Esophagus squamous epithelium (tissue), 4 donors: ENCODE measurements at regions not wholly inside any gene's neighbourhood (a gene's known extent, or its start where the extent isn't known, plus 50 kb on each side); places are given as distances from the start of the nearest gene placed in this dataset.

ENCODE experiments used
- POLR2A ChIP-seq, 4 donors: fragments of 450-650 bp; IDR thresholded peaks; one replicate each; pipeline ENCODE4 v1.6.1; 2017; ENCODE audit warnings: antibody characterized with exemption in 4 of 4, mild to moderate bottlenecking in 4 of 4, moderate library complexity in 3 of 4
- TF ChIP-seq, protein P1 (sequence below), 6 experiments: fragments of 450-650 bp in 4 of 6; fragments of 200-600 bp in 2 of 6; sonication (generic) in 2 of 6; IDR thresholded peaks; one replicate each; pipeline ENCODE4 v1.5.1; 2016 to 2019; ENCODE audit warnings: antibody characterized with exemption in 6 of 6, mild to moderate bottlenecking in 4 of 6, moderate library complexity in 4 of 6

DNA sequence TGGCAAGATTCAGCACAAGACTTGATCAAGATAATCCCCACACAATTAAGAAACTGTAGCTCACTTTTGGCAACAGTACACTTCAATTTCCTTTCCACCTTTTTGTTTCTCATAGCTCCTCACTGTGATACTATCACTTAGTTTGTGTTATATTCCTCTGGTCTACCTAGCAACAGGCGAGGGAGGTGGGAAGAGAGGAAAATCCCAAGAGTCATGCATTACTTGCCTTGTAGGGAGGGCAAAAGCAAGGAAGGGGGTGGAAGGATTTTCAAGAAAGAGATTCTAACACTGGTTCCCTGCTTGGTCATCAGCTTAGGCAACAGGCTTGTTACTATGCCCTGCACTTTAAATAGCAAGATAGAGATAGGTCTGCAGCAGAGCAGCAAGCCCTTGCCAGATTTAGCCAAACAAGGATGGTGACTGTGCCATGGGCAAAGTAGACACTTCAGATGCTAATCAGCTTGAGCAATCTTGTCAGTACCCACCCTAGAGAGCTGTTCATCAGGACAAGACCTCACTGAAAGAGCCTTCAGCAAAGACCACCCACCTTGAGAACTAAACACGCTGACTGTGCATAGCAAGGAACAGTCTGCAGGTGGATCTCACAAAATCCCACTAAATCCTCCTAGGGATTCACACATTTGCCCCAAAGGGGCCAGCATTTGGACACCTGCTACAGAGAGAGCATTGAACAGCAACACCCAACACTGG lies 134.6 kb downstream of the MBD2 start:
- TF ChIP-seq, protein P1, sequence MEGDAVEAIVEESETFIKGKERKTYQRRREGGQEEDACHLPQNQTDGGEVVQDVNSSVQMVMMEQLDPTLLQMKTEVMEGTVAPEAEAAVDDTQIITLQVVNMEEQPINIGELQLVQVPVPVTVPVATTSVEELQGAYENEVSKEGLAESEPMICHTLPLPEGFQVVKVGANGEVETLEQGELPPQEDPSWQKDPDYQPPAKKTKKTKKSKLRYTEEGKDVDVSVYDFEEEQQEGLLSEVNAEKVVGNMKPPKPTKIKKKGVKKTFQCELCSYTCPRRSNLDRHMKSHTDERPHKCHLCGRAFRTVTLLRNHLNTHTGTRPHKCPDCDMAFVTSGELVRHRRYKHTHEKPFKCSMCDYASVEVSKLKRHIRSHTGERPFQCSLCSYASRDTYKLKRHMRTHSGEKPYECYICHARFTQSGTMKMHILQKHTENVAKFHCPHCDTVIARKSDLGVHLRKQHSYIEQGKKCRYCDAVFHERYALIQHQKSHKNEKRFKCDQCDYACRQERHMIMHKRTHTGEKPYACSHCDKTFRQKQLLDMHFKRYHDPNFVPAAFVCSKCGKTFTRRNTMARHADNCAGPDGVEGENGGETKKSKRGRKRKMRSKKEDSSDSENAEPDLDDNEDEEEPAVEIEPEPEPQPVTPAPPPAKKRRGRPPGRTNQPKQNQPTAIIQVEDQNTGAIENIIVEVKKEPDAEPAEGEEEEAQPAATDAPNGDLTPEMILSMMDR (IDR thresholded peaks at IDR 0.05) = no peak
- no peak for TF ChIP-seq POLR2A (IDR thresholded peaks at IDR 0.05)
